Fibroblast of skin of scalp (primary cell): ENCODE measurements at regions not wholly inside any gene's neighbourhood (a gene's known extent, or its start where the extent isn't known, plus 50 kb on each side); places are given as distances from the start of the nearest gene placed in this dataset.

Experiments used
- DNase-seq: peaks from one replicate; pipeline ENCODE4 v3.0.0-alpha.2; 2013

GRCh38 chr6:41474213-41474933 is 71.8 kb upstream of the FOXP4 start:
- no peak for DNase-seq

- DNase-seq, result no peak
These were observed 71.0 kb upstream of the FOXP4 start for GRCh38 chr6:41475164-41475563.

- no peak for DNase-seq
These were observed 70.3 kb upstream of the FOXP4 start for GRCh38 chr6:41475737-41476357.

- no peak for DNase-seq
These were observed 69.8 kb upstream of the FOXP4 start for GRCh38 chr6:41476401-41476800.

GRCh38 chr6:41477572-41477971 is 68.6 kb upstream of the FOXP4 start:
- no peak for DNase-seq

- no peak for DNase-seq
These were observed 62.2 kb upstream of the FOXP4 start for GRCh38 chr6:41483943-41484342.

GRCh38 chr6:41487860-41488432 is 58.2 kb upstream of the FOXP4 start:
- DNase-seq, result no peak

GRCh38 chr6:41488433-41489119 is 57.6 kb upstream of the FOXP4 start:
- peak; percentile 93 for DNase-seq

- DNase-seq, result peak; percentile 91
These were observed 56.9 kb upstream of the FOXP4 start for GRCh38 chr6:41489120-41489851.

GRCh38 chr6:41492261-41492891 is 53.8 kb upstream of the FOXP4 start:
- DNase-seq, result no peak

GRCh38 chr6:41494212-41495110 is 51.7 kb upstream of the FOXP4 start:
- DNase-seq, result peak; percentile 42
